C4-2B (cell line): ENCODE measurements at regions not wholly inside any gene's neighbourhood (a gene's known extent, or its start where the extent isn't known, plus 50 kb on each side); places are given as distances from the start of the nearest gene placed in this dataset.

ENCODE experiments used
- H3K27ac ChIP-seq: fragments of 450-650 bp; 2 replicates; pipeline ENCODE4 v1.5.1; 2017
- CTCF ChIP-seq: fragments of 450-650 bp; conservative IDR thresholded peaks from 2 replicates; pipeline ENCODE4 v1.5.1; 2017; ENCODE audit warnings: mild to moderate bottlenecking
- ZFX ChIP-seq: fragments of 450-650 bp; IDR thresholded peaks from 2 replicates; pipeline ENCODE4 v1.6.1; 2017

- TF ChIP-seq ZFX (no peak), CTCF (no peak)
- H3K27ac ChIP-seq: no peak overlapping the region
Observed at GRCh38 chr1:118360817-118361216, 175.8 kb upstream of the SPAG17 start.

GRCh38 chr1:118346936-118347335 lies 161.9 kb upstream of the SPAG17 start:
- no peak overlapping the region for H3K27ac ChIP-seq
- TF ChIP-seq CTCF: no peak
- no peak for TF ChIP-seq ZFX

- H3K27ac ChIP-seq: no peak overlapping the region
- TF ChIP-seq CTCF (no peak), ZFX (no peak)
Observed at GRCh38 chr1:118340928-118341910, 156.2 kb upstream of the SPAG17 start.

- no peak overlapping the region for H3K27ac ChIP-seq
Observed at GRCh38 chr1:118339400-118340124, 154.5 kb upstream of the SPAG17 start.

GRCh38 chr1:118338936-118339335 lies 153.9 kb upstream of the SPAG17 start:
- TF ChIP-seq CTCF (no peak), ZFX (no peak)
- no peak overlapping the region for H3K27ac ChIP-seq

More at GRCh38 chr1:118339400-118340124, 154.5 kb upstream of the SPAG17 start:
- TF ChIP-seq ZFX (no peak), CTCF (no peak)

- TF ChIP-seq CTCF (no peak), ZFX (no peak)
- H3K27ac ChIP-seq: no peak overlapping the region
Observed at GRCh38 chr1:118337346-118337745, 152.3 kb upstream of the SPAG17 start.

GRCh38 chr1:118335331-118335732 lies 150.3 kb upstream of the SPAG17 start:
- no peak overlapping the region for H3K27ac ChIP-seq
- no peak for TF ChIP-seq ZFX
- no peak for TF ChIP-seq CTCF
